Hematopoietic multipotent progenitor cell treated with erythropoietin and hydrocortisone succinate and interleukin-3 and kit ligand, for 8 days (in vitro differentiated cells): ENCODE measurements at regions not wholly inside any gene's neighbourhood (a gene's known extent, or its start where the extent isn't known, plus 50 kb on each side); places are given as distances from the start of the nearest gene placed in this dataset.
A peak's percentile ranks its signal among the peaks of the same experiment; 100 is the strongest.

Experiments
- DNase-seq: peaks from one replicate; pipeline ENCODE4 v3.0.0-alpha.2; 2015

DNA sequence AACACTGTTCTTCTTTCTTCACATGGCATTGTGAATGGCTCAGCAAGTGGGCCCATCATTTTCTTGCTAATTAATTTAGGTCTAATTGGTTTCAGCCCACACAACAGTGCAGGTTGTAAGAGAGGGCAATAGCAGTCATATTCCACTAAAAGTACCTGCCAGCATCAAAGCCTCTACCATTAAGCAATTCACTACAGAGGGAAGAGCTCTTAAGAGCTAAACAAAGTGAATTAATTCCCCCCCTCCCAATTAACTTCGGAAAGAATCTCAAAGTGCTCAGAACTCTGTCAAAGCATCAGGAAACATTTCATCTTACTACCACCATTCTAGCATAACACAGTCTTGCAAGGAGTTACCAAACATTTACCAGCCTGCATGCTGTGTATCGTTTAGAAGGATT lies 133.9 kb upstream of the UBASH3B start:
- DNase-seq = no peak

DNA sequence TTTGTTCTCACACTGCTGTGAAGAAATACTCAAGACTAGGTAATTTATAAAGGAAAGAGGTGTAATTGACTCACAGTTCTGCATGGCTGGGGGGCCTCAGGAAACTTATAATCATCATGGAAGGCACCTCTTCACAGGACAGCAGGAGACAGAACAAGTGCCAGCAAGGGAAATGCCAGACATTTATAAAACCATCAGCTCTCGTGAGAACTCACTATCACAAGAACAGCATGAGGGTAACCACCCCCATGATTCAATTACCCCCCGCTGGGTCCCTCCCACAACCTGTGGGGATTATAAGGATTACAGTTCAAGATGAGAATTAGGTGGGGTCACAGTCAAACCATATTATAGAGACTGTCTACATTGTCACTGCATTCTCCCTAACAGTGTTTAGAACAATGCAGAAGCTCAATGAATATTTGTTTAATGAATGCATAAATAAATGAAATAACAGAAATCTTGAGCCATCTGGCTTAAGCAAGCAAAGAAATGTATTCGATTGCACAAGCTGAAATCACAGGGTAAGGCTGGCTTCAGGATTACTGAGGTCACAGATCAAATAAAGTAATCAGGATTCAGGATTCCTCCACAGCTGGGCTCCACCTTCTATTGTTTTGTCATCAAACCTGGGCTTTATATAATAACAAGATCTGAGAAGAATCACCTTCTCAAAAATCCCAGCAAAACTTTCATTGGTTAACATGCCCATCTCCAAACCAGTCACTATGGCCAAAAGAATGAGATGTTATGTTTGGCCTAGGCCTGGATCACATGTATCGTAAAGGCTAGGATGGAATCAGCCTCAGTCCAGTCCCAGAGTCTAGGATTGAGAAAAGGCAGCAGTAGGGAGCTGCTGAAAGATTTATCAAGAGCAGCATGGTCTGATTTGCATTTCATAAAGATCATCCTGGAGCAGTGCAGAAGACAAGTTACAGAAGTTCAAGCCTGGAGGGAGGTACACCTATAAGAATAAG lies 137.8 kb upstream of the UBASH3B start:
- DNase-seq = no peak

DNA sequence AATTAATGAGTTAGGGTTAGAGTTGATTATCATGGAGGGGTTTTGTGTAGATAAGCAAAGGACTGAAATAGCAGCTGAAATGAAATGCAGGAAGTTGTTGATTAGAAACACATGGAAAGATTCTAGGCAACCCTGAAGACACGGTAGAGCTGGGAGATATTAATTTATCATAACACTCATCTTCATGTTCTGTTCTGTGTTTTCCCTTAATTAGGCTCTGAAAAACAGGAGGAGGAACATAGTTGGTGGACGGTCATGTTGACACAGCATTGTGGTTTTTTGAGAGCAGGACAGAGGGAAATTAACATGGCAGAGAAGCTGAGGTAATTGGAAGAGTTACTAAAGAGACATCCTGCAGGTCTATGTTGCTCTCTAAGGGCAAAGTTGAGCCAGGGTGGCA lies 138.8 kb upstream of the UBASH3B start:
- no peak for DNase-seq

DNA sequence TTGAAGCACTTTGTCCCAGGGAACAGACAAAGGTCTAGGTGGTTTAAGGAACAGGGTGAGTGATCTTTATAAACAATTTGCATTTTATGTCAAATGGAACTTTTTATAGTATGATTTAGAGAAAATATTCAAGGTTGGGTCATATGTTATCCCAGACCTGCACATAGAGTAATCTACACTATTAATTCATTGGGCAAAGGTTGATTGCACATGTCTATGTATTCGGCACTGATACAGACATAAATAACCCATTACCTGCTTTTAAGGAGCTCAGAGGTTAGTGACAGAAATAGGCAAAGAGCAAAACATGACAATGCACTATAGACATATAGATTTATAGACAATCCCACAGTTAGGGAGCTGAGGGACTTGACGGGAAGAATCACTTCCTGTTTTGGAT lies 141.5 kb upstream of the UBASH3B start:
- no peak for DNase-seq

DNA sequence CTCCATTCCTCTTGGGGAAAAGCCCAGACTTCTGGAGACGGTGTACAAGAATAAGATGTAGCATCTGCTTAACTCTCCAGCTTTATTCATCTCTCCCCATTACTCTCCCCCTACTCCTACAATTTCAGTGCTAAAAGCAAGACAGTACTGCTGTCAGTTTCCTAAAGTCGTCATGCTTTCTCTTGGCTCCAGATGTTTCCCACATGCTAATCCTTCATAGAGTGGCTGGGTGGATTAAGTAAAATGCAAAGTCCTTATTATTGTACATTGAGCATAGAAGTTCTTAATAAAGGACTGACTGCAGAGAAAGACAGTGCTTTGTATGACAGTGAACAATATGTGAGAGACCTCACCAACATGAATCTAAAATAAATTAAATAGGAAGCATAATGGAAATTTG lies 142.2 kb upstream of the UBASH3B start:
- DNase-seq = no peak

DNA sequence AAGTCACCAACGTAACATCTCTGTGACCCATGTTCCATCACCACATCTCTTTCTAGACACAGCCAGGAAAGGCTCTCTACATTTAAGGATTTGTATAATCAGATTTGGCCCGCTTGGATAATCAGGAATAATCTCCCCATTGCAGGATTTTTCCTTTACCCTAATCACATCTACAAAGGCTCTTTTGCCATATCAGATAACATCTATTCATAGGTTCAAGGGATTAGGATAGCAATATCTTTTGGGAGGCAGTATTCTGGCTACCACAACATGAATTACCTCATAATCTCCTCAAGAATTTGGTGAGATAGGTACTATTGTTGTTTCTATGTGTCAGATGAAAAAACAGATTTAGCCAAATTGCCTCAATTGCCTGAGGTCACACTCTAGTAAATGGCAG lies 142.8 kb upstream of the UBASH3B start:
- no peak for DNase-seq

DNA sequence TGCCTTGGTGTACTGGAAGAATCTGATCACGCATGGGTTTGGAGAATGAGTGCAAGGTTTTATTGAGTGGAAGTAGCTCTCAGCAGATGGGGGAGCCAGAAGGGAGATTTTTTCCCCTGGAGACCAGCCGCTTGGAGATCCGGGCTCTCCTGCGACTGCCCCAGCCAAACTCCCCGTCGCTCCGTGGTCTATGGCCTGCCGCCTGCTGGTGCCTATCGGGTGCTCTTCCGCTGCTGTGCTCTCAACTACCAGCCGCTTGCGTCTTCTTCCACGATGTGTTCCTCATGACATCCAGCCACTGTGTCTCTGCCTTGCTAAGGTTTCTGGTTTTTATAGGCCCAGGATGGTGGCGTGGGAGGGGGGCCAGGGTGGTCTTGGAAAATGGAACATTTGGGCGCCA lies 145.6 kb upstream of the UBASH3B start:
- no peak for DNase-seq

DNA sequence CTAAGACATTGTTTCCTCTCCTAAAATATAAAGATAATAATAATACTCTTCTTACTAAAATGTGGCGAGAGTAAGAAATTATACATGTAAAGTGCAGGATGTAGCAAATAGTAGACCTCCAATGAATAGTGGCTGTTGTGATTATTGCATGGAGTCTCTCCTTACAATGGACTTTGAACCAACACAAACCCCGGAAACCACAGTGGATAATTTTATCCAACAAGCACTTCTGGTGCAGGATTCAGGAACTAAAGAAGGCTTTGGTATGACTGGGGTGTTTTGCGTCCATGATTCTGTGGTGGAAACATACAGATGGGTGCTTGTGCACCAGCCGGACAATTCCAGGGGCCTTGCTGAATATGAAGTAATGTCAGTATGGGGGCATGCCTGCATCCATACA lies 146.4 kb upstream of the UBASH3B start:
- no peak for DNase-seq

DNA sequence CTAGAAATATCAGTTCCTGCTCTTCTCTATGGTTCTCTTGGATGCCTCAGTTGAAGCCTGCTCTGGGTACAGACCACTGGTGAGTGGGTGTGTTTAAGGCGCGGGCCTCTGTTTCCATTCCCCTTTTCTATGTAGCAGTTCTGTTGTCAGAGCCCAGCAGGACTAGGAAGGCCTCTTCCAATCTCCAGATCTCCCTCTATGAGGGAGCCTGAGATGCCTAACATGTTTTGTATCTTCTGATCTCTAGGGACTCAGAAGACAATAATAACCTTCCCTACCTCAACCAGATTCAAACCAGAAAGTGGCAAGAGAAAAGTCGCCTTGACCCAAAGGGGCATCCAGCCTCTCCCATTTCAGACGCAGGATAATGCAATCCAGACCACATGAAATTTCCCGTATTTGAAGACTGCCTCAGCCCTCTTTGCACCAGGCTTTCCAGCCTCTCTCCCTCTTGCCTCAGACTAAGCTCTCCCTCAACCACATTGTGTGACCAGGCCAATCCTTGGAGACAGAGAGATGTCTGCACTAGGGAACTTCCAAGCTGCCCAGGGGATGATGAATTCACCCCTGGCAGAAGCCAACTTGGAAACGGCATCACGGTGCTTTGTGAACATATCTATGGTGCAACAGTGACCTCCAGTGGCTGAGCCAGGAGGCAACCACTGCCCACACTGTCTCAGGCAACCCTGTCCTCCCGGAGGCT lies 150.1 kb upstream of the UBASH3B start:
- peak; percentile 58 for DNase-seq

DNA sequence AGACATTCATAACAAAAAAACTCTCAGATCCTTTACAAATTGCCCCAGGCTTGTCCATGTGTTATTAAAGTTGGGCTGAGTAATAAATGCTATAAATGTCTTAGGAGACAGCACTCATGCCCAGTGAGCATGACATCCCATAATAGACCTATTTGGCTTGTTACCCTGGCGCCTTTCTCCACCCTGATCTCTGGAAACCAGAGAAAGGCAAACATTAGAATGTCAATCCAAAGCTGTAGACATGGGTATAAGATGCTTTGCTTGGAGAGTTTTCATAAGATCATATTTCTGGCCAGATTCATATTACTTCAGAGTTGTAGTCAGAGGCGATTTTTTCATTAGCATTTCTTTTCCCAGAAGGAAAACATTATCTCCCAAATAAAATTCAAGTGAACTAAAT lies 161.3 kb upstream of the UBASH3B start:
- no peak for DNase-seq

DNA sequence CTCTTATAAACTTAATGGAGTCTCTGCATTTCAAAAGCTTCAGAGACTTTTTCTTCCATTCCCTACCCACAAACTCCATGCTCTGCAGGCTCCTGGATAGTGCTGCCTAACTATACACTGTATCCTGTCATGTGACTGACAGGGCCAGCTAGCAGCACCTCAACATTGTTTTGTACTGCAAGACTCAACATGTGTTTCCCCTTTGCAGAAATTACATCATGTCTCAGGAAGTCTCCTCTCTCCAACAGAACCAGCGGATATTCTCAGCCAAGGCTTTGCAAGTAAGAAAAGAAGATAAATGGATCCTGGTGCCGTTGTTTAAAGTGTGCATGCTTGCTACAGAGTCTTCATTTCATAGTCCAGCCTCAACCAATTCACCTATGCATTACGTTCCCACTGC lies 164.0 kb upstream of the UBASH3B start:
- DNase-seq = no peak

DNA sequence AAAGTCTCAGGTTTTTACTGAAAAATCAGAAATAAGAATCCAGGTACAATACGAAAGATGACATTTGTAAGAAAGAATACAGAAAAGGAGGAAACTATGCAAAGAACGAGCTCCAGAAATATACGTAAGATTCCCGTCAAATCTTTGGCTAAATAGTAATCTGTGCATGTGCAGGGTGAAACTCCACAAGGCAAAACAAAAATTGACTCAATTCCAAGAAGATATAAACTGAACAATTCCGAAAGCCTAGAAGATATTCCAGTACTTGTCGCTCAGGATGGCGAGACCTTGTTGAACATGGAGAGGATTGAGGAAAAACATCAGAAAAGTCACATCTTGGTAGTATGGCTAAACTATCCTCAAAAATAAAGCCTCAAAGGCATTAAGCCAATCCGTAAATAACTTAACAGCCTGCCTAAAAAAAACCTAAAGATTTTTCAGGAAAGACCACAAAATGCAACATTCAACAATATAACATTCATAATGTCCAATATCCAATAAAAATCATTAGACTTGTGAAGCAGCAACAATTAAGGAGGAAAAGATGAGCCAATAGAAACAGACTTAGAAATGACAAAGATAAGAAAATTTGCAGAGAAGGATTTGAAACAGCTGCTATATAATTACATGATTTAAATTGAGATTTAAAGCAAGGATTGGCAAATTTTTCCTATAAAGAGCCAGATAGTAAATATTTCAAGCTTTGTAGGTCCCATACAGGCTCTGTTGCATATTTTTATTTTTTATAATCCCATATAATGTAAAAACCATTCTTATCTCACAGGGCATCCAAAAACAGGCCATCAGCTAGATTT lies 166.4 kb upstream of the UBASH3B start:
- no peak for DNase-seq

DNA sequence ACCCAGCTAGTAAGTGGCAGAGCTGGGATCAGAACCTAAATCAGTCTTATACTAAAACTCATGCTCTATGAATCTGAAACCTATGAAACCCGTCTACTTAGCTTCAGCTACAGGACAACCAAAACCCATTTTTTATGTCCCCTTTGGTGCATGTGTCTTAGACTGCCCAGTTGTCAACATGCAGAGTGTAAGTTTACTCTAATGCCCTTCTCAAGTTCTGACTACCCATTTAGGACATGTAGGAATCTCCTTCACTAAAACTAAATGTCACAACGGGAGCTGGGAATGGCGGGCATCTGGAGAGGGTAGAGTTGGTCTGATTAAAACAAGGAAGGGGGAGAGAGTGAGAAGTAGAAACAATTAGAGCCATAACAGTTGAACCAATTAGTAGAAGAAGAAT lies 167.9 kb upstream of the UBASH3B start:
- no peak for DNase-seq

DNA sequence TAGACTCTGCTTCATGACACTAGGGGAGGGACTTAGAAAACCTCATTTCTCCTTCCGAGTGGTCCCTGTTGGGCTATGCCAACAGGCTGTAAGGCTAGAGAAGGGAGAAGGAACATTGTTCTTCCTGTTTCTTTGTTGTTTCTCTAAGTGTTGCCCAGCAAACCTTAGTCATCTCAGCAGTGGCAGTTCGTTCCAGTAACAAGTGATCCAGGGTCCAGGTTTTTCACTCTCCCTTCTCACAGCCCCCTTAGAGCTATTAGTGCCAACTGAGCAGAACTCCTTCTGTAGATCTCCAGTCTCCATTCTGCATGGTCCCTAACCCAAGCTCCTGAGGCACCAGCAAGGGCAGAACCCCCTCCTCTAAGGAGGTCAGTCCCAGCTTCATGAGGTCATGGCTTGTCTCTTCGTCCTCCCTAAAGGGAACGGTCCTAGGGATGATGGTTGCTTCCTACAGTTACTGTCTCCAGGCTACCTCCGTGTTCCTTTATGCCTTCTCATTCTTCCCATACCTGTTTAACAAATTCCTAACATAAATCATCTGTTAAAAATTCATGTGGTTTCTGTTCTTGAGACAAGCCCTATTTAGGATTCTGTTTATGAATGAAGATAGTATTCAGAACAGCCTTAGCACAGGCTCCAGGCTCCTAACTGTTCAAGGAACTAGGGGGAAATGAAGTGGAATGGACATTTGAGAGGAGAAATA lies 168.6 kb upstream of the UBASH3B start:
- no peak for DNase-seq

DNA sequence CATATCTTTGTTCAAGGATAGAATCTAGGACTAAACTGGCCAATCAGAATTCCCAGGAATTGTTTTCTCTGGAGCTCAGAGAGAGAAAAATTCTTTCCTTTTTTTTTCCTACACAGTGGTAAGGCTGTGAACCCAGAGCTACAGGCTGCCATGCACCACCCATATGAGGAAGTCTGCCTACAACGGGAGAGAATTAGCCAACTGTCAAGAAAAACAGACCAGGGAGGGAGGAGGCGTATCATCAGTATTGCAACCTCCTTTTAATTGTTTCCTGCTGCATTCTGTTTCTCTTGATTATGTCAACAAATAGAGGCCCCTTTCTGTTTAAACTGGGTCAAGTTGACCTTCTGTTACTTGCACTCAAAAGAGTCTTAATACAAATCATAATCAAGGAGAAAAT lies 176.5 kb upstream of the UBASH3B start:
- no peak for DNase-seq

DNA sequence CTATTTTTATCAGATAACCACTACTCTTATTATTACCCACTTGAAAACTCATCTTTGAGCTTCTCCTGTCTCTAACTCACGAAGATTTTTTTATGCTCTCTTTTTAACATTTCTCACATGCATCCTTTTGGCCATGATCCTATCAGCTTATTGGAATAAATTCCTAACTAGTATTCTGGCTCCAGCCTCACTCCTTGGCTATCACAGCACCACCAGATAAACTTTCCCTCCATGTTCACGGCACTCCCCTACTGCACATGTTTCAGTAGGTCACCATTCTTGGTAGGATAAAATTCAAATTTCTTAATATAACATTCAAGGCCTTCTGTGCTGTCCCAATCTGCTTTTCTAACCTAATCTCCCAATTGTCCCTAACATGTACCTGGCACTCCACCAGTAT lies 186.6 kb upstream of the UBASH3B start:
- no peak for DNase-seq

DNA sequence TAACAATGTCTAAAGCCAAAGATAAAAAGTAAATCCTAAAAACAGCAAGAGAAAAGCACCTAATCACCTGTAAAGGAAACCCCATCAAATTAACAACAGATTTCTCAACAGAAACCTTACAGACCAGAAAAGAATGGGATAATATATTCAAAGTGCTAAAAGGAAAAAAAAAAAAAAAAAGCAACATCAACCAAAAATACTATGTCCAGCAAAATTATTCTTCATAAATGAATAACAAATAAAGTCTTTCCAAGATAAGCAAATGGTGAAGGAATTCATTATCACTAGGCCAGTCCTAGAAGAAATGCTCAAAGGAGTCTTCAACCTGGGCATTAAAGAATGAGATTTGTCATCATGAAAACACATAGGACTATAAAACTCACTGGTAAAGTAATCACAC lies 192.0 kb upstream of the UBASH3B start:
- DNase-seq = no peak

DNA sequence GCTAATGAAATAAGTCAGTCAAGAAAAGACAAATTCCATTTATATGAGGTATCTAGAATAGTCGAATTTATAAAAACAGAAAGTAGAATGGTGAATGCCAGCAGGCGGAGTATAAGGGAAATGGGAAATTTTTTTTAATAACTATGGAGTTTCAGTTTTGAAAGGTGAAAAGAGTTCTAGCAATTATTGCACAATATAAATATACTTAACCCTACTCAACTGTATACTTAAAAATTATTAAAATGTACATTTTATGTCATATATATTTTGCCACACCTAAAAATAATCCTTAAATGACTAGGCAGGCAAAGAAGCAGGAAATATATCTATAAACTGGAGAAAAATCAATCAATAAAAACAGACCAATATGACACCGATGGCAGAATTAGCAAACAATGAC lies 196.5 kb upstream of the UBASH3B start:
- no peak for DNase-seq

DNA sequence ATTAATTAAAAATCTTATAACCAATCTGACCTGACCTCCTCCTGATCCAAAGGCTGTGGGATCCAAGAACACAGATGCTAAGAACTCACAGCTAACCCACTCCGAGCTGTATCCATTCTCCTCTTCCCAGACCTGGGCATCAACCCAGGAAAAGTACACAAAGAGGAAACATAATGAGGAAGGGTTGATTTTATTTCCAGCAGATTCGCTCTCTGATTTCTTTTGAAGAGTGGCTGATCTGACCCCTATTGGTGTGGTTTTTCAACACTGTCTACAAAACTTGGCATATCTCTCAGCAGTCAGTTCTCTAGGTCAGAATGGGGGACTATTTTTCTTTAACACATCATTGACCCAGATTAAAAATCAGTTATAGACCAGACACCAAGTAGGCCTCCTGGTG lies 201.9 kb upstream of the UBASH3B start:
- DNase-seq = no peak

DNA sequence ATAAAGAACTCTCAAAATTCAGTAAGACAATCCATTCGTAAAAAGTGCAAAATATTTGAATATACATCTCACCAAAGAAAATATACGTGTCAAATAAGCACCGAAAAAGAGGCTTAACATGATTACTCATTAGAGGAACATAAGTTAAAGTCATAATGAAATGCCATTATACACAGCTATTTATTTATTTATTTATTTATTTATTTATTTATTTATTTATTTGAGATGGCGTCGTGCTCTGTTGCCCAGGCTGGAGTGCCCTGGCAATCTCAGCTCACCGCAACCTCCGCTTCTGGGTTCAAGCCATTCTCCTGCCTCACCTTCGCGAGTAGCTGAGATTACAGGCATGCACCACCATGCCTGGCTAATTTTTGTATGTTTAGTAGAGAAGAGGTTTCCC lies 203.6 kb upstream of the UBASH3B start:
- no peak for DNase-seq

DNA sequence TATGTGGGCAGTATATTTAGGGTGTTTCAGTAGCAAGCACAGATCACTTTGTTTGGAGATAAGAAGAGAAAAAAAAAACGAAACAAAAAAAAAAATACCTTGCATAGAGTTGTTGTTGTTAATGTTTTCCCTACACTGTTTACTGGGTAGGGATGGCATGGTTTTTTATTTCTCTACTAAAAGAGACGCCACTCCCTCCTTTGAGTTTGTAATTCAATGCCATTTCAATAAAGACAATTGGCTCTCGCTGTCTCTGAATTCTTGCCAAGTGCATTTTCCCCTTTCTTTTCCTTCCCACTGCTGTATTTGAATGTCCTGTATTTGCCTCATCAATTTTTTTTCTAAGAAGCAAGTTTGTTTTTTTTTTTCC lies 213.9 kb upstream of the UBASH3B start:
- no peak for DNase-seq

DNA sequence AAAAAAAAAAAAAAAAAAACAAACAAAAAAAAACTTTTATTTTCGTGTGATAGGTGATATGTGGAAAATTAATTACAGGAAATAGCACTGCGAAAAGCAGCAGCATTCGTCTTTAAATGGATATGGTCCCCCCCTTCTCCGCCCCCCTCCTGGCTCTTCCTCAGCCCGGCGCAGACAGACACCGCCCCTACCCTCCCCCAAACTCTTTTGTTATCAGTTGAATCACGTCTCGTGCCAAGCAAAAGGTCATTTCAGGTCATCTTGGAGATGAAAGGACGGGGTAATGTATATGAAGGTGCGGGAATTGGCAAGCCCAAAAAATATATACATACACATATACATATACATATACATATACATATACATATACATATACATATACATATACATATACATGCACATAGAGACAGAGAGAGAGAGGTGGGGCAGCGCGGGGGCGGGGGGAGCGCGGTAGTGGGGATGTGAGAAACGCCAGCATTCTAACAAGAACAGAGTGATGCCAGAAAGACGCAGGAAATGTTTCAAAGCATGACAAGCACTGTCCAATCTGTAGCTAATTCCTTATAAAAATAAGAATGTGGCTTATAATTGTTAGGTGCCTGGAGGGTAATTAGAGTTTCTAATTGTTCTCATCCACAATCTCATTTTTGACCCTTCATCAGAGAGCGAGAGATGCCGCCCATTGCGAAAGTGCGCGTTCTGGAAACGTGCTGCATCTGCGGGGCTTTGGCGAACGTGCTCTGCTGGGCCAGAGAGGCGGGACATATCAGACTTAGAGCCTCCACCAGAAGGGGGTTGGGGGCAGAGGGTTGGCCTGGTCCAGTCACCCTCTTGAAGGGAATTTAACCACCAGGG lies 214.5 kb upstream of the UBASH3B start:
- peak; percentile 13 for DNase-seq
